GM23248 (cell line): ENCODE measurements at regions not wholly inside any gene's neighbourhood (a gene's known extent, or its start where the extent isn't known, plus 50 kb on each side); places are given as distances from the start of the nearest gene placed in this dataset.

Experiments used
- DNase-seq: peaks from one replicate; pipeline ENCODE4 v3.0.0-alpha.2; 2015
- H2AFZ ChIP-seq: fragments of 200-600 bp; sonication (generic); 2 replicates; pipeline ENCODE4 v1.6.1; 2016; ENCODE audit warnings: antibody characterized with exemption
- H3F3A ChIP-seq: fragments of 200-600 bp; sonication (generic); 2 replicates; pipeline ENCODE4 v1.6.1; 2016; ENCODE audit warnings: mild to moderate bottlenecking, antibody characterized with exemption, mixed run types; ENCODE audit not compliant: insufficient read depth
- H3K27ac ChIP-seq: fragments of 200-600 bp; sonication (generic); 2 replicates; pipeline ENCODE4 v1.5.1; 2016; ENCODE audit warnings: mild to moderate bottlenecking
- H3K27me3 ChIP-seq: fragments of 200-600 bp; sonication (generic); replicated peaks from 2 replicates; pipeline ENCODE4 v1.6.1; 2016; ENCODE audit warnings: mild to moderate bottlenecking; ENCODE audit not compliant: insufficient read depth
- H3K36me3 ChIP-seq: fragments of 200-600 bp; sonication (generic); 2 replicates; pipeline ENCODE4 v1.6.1; 2016; ENCODE audit warnings: low read depth, mild to moderate bottlenecking
- H3K4me1 ChIP-seq: fragments of 200-600 bp; sonication (generic); 2 replicates; pipeline ENCODE4 v1.6.1; 2016; ENCODE audit warnings: mild to moderate bottlenecking; ENCODE audit not compliant: insufficient read depth
- H3K4me2 ChIP-seq: fragments of 200-600 bp; sonication (generic); one replicate; pipeline ENCODE4 v1.6.1; 2016; ENCODE audit warnings: mild to moderate bottlenecking; ENCODE audit not compliant: unreplicated experiment
- H3K4me3 ChIP-seq: fragments of 200-600 bp; sonication (generic); 2 replicates; pipeline ENCODE4 v1.5.1; 2016; ENCODE audit warnings: mild to moderate bottlenecking
- H3K79me2 ChIP-seq: fragments of 200-600 bp; sonication (generic); 2 replicates; pipeline ENCODE4 v1.6.1; 2016; ENCODE audit warnings: mild to moderate bottlenecking; ENCODE audit not compliant: insufficient read depth
- H3K9ac ChIP-seq: fragments of 200-600 bp; sonication (generic); 2 replicates; pipeline ENCODE4 v1.6.1; 2016; ENCODE audit warnings: mild to moderate bottlenecking
- H3K9me2 ChIP-seq: fragments of 200-600 bp; sonication (generic); 2 replicates; pipeline ENCODE4 v1.6.1; 2016; ENCODE audit warnings: mixed run types, mild to moderate bottlenecking, moderate library complexity; ENCODE audit not compliant: insufficient read depth
- H3K9me3 ChIP-seq: fragments of 200-600 bp; sonication (generic); one replicate; pipeline ENCODE4 v1.6.1; 2017; ENCODE audit warnings: low read depth
- H4K20me1 ChIP-seq: fragments of 200-600 bp; sonication (generic); 2 replicates; pipeline ENCODE4 v1.6.0; 2016; ENCODE audit not compliant: insufficient read depth
- EZH2 ChIP-seq: fragments of 200-600 bp; sonication (generic); IDR thresholded peaks from 2 replicates; pipeline ENCODE4 v1.6.1; 2018; ENCODE audit warnings: antibody characterized with exemption, mild to moderate bottlenecking; ENCODE audit not compliant: insufficient read depth, poor library complexity, severe bottlenecking
- EZH2phosphoT487 ChIP-seq: fragments of 200-600 bp; sonication (generic); IDR thresholded peaks from 2 replicates; pipeline ENCODE4 v1.6.1; 2018; ENCODE audit warnings: antibody characterized with exemption, moderate library complexity, mild to moderate bottlenecking, low read depth; ENCODE audit not compliant: insufficient read depth
- WGBS, 2 experiments: methylation state at CpG; one replicate each; pipeline ENCODE4 v1.1.6; 2015 to 2017; ENCODE audit warnings: low lambda C conversion rate in 2 of 2, low coverage in 1 of 2; ENCODE audit errors: missing lambda C conversion rate in 2 of 2; 5-methylcytosine and 5-hydroxymethylcytosine counted together
- in situ Hi-C: fragments of 300-500 bp; cut with MboI; formaldehyde crosslinking; loops from 2 replicates; pipeline ENCODE4 v1.15.0; 2020

DNA sequence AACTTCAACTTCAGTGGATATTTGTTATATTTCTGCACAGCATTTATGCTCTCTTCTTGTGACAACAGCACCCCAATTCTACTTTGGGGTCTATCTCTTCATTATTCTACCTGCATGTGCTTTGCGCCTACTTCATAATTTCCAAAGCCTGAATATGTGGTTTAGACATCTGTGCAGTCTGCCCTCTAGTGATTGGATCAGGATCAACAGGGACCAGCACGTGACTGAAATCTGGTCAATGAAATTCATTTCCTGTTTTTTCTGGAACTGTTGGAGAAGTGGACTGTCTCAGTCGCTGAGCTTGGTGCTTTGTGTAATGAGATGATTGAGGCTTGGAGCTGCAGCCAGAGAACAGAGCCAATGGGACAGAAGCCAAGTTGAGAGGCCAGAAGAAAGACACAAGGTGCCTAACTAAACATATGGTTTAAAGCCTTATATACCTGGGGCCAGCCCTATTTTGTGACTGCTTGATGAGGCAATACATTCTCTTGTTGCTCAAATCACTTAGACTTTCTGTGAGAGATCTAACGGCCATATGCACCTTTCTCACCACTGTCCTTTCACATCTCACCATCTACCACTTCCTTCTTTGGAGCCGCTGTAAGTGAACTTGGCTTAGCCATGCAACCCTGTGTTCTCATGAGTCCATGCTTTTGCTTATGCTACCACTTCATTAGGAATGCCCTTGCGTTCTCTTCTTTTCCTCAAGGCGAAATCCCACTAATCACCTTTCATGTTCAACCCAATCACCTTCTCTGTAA is 68.8 kb upstream of the PPP2R2B start:
- Histone ChIP-seq H3K9me3 (no peaks in the 10 kb centered on the region), H3F3A (no peaks in the 10 kb centered on the region), H3K36me3 (no peaks in the 10 kb centered on the region), H3K9ac (no peak overlapping the region), H3K27ac (no peak overlapping the region), H3K4me2 (no peak overlapping the region), H3K27me3 (no peaks in the 10 kb centered on the region), H3K4me3 (no peak overlapping the region), H2AFZ (0 out of 2 replicates have a peak overlapping the region, but pooled peaks have one; percentile 31), H3K9me2 (no peaks in the 10 kb centered on the region), H3K4me1 (no peaks in the 10 kb centered on the region), H4K20me1 (no peaks in the 10 kb centered on the region), H3K79me2 (no peaks in the 10 kb centered on the region)
- in situ Hi-C loops = no loop called here
- DNase-seq = peak; percentile 27
- WGBS, 2 experiments = 47 to 53% methylated on average over 7 of the region's 7 CpGs
- TF ChIP-seq EZH2phosphoT487 = no peak
- no peak for TF ChIP-seq EZH2

DNA sequence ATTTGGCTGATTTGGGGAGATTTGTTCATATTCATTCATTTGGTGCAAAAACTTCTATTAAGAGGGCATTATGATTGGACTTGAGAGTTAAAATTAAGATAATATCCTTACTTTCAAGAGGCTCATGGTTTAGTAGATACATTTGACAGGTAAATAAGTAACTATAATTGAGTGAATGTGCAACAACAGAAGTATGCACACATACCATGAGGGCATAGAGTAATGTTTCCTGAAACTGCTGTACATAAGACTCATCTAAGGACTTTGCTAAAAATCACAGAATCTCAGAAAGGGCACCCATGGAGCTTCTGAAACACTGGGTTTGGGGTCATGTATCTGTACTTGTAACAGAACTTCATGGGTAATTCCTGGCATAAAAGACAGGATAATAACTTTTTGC is 70.1 kb upstream of the PPP2R2B start:
- Histone ChIP-seq H3K9me2 (no peaks in the 10 kb centered on the region), H3K4me2 (no peak overlapping the region), H3K79me2 (no peaks in the 10 kb centered on the region), H3K27ac (no peak overlapping the region), H3K9me3 (no peaks in the 10 kb centered on the region), H3K36me3 (no peaks in the 10 kb centered on the region), H3F3A (no peaks in the 10 kb centered on the region), H3K27me3 (no peaks in the 10 kb centered on the region; the same call in 1 of the 2 replicates), H3K4me1 (no peaks in the 10 kb centered on the region), H2AFZ (no peak overlapping the region), H3K9ac (no peak overlapping the region), H3K4me3 (no peak overlapping the region), H4K20me1 (no peaks in the 10 kb centered on the region)
- in situ Hi-C loops = no loop called here
- no peak for DNase-seq
- TF ChIP-seq EZH2 = no peak
- no peak for TF ChIP-seq EZH2phosphoT487

DNA sequence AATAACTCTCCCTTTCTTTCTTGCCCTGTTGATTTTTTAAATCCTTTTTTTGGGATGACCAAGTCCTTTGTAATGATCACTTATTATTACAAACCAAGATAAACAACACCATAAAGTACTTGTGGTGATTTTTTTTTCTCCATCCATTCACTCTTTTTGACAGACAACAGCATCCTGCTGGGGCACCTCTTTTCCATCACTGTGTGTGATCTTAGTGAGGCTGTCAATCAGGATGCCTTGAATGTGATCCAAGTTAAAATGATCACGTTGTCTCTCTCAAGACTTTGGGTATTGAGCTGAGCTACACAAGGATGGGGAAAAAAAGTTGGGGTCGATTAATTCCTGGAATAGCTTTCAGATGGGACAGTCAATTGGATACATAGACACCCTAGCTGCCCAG is 73.6 kb upstream of the PPP2R2B start:
- Histone ChIP-seq H3K4me3 (no peak overlapping the region), H3K27me3 (no peaks in the 10 kb centered on the region; the same call in 1 of the 2 replicates), H3K9me2 (no peaks in the 10 kb centered on the region), H3K9me3 (no peaks in the 10 kb centered on the region), H4K20me1 (no peaks in the 10 kb centered on the region), H3F3A (no peaks in the 10 kb centered on the region), H3K4me1 (no peaks in the 10 kb centered on the region), H3K9ac (no peak overlapping the region), H3K79me2 (no peaks in the 10 kb centered on the region), H3K36me3 (no peaks in the 10 kb centered on the region), H3K4me2 (no peak overlapping the region), H2AFZ (no peak overlapping the region), H3K27ac (no peak overlapping the region)
- in situ Hi-C loops = no loop called here
- no peak for TF ChIP-seq EZH2
- TF ChIP-seq EZH2phosphoT487 = no peak
- WGBS, 2 experiments = 9 to 15% methylated on average over 2 of the region's 2 CpGs
- no peak for DNase-seq

DNA sequence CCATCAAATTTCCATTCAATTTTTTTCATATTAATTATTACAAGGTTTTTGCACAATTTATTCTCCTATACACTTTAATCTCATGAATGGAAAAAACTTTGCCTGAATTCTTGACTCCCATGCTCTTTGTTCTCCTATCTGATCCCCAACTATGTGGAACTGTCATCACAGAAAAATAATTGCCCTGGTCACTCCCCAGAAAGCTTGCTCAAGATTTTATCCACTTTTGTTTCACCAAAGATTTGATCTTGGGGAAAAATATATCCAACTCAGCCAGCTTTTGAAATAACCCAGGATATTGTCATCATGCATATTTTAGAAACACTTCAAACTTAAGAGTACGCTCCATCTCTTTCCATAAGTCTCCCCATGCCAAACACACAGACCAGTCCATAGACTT is 77.7 kb upstream of the PPP2R2B start:
- WGBS, 2 experiments = 37 to 38% methylated on average over 1 of the region's 1 CpG
- H3K79me2 ChIP-seq = no peaks in the 10 kb centered on the region
- H3K9me3 ChIP-seq = no peaks in the 10 kb centered on the region
- DNase-seq = no peak
- H3K4me2 ChIP-seq = no peak overlapping the region
- in situ Hi-C loops = no loop called here
- no peak overlapping the region for H3K4me3 ChIP-seq
- no peak for TF ChIP-seq EZH2phosphoT487
- TF ChIP-seq EZH2 = no peak
- no peak overlapping the region for H2AFZ ChIP-seq
- H3K27ac ChIP-seq = no peak overlapping the region
- H3K9ac ChIP-seq = no peak overlapping the region
- no peaks in the 10 kb centered on the region; the same call in 1 of the 2 replicates for H3K27me3 ChIP-seq
- H3F3A ChIP-seq = no peaks in the 10 kb centered on the region
- no peaks in the 10 kb centered on the region for H3K36me3 ChIP-seq
- no peaks in the 10 kb centered on the region for H3K9me2 ChIP-seq
- H4K20me1 ChIP-seq = no peaks in the 10 kb centered on the region
- no peaks in the 10 kb centered on the region for H3K4me1 ChIP-seq

DNA sequence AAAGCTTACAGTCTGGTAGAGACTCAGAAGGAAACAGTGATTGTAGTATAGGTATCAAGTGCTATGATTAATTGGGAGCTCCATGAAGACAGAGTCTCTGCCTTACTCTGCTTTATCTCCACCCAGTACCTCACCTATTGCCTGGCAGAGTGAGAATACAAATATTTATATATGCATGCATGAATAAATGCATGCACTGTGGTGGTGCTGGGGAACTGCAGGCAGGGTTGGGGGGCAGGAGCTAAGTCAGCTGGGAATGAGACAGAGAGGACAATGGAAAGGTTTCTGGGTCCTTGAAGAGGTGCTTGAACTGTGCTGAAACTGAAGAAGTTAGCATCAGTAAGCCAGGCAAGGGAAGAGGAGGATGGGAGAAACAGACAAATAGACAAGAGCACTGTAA is 80.8 kb upstream of the PPP2R2B start:
- in situ Hi-C loops = no loop called here
- H3K4me2 ChIP-seq = no peak overlapping the region
- H3K9me3 ChIP-seq = no peaks in the 10 kb centered on the region
- no peaks in the 10 kb centered on the region for H3K4me1 ChIP-seq
- no peak overlapping the region for H2AFZ ChIP-seq
- no peak overlapping the region for H3K27ac ChIP-seq
- TF ChIP-seq EZH2 (no peak), EZH2phosphoT487 (no peak)
- no peaks in the 10 kb centered on the region for H3K9me2 ChIP-seq
- H3K79me2 ChIP-seq = no peaks in the 10 kb centered on the region
- no peaks in the 10 kb centered on the region for H3K36me3 ChIP-seq
- H4K20me1 ChIP-seq = no peaks in the 10 kb centered on the region
- no peaks in the 10 kb centered on the region for H3K27me3 ChIP-seq
- no peaks in the 10 kb centered on the region for H3F3A ChIP-seq
- H3K9ac ChIP-seq = no peak overlapping the region
- H3K4me3 ChIP-seq = no peak overlapping the region
- DNase-seq = no peak
